ENCODE measurements at regions not wholly inside any gene's neighbourhood (a gene's known extent, or its start where the extent isn't known, plus 50 kb on each side); places are given as distances from the start of the nearest gene placed in this dataset.

- ATAC-seq (no peak), DNase-seq (no peak)
- Histone ChIP-seq H3K4me3 (no peak overlapping the region), H3K27ac (no peak overlapping the region), H3K36me3 (no peaks in the 10 kb centered on the region), H3K4me1 (no peaks in the 10 kb centered on the region), H3K9me3 (no peaks in the 10 kb centered on the region), H3K27me3 (no peaks in the 10 kb centered on the region)
- no peak for TF ChIP-seq POLR2A (IDR thresholded peaks at IDR 0.05)
- TF ChIP-seq CTCF (IDR thresholded peaks at IDR 0.05 in 4 of 5, conservative IDR thresholded peaks at IDR 0.05 in 1 of 5), result no peak
- intact Hi-C loops (cut with DNase I; ENCODE audit: low total_unique reads), result no loop called here
- in situ Hi-C loops (cut with MboI; ENCODE audit: low sequenced_read_pairs in 4 of 4), result no loop called here
Measured at GRCh38 chr11:104672897-104673296, 225.4 kb downstream of the CASP12 start.

- no peak for DNase-seq
- intact Hi-C loops (cut with DNase I; ENCODE audit: low total_unique reads), result no loop called here
- no peak for ATAC-seq
- in situ Hi-C loops (cut with MboI; ENCODE audit: low sequenced_read_pairs in 4 of 4), result no loop called here
- H3K27ac ChIP-seq, result no peak overlapping the region
- H3K4me1 ChIP-seq, result no peaks in the 10 kb centered on the region
- H3K36me3 ChIP-seq, result no peaks in the 10 kb centered on the region
- H3K9me3 ChIP-seq, result no peaks in the 10 kb centered on the region
- H3K4me3 ChIP-seq, result no peak overlapping the region
- no peaks in the 10 kb centered on the region for H3K27me3 ChIP-seq
- TF ChIP-seq POLR2A (IDR thresholded peaks at IDR 0.05) (no peak), CTCF (IDR thresholded peaks at IDR 0.05 in 4 of 5, conservative IDR thresholded peaks at IDR 0.05 in 1 of 5) (no peak)
Measured at GRCh38 chr11:104668797-104669463, 229.3 kb downstream of the CASP12 start.

GRCh38 chr11:104666624-104667023, 231.6 kb downstream of the CASP12 start:
- Histone ChIP-seq H3K4me1 (no peaks in the 10 kb centered on the region), H3K36me3 (no peaks in the 10 kb centered on the region), H3K9me3 (no peaks in the 10 kb centered on the region), H3K27me3 (no peaks in the 10 kb centered on the region), H3K4me3 (no peak overlapping the region), H3K27ac (no peak overlapping the region)
- TF ChIP-seq POLR2A (IDR thresholded peaks at IDR 0.05) (no peak), CTCF (IDR thresholded peaks at IDR 0.05 in 4 of 5, conservative IDR thresholded peaks at IDR 0.05 in 1 of 5) (no peak)
- no peak for DNase-seq
- in situ Hi-C loops (cut with MboI; ENCODE audit: low sequenced_read_pairs in 4 of 4), result no loop called here
- ATAC-seq, result no peak
- intact Hi-C loops (cut with DNase I; ENCODE audit: low total_unique reads), result no loop called here

- Histone ChIP-seq H3K27me3 (no peaks in the 10 kb centered on the region), H3K4me3 (no peak overlapping the region), H3K4me1 (no peaks in the 10 kb centered on the region), H3K36me3 (no peaks in the 10 kb centered on the region), H3K27ac (no peak overlapping the region), H3K9me3 (no peaks in the 10 kb centered on the region)
- TF ChIP-seq CTCF (IDR thresholded peaks at IDR 0.05 in 4 of 5, conservative IDR thresholded peaks at IDR 0.05 in 1 of 5) (no peak), POLR2A (IDR thresholded peaks at IDR 0.05) (no peak)
- in situ Hi-C loops (cut with MboI; ENCODE audit: low sequenced_read_pairs in 4 of 4) (no loop called here), intact Hi-C loops (cut with DNase I; ENCODE audit: low total_unique reads) (no loop called here)
- ATAC-seq (no peak), DNase-seq (no peak)
Measured at GRCh38 chr11:104665641-104666040, 232.6 kb downstream of the CASP12 start.
